Karpas-422 (cell line): ENCODE measurements at regions not wholly inside any gene's neighbourhood (a gene's known extent, or its start where the extent isn't known, plus 50 kb on each side); places are given as distances from the start of the nearest gene placed in this dataset.

Experiments used
- DNase-seq: peaks from one replicate; pipeline ENCODE4 v3.0.0-alpha.2; 2015
- H2AFZ ChIP-seq: fragments of 200-600 bp; sonication (generic); 2 replicates; pipeline ENCODE4 v1.6.1; 2014; ENCODE audit warnings: antibody characterized with exemption, low read length, mixed read lengths
- H3K27ac ChIP-seq: fragments of 200-600 bp; sonication (generic); 2 replicates; pipeline ENCODE4 v1.5.1; 2014; ENCODE audit warnings: mild to moderate bottlenecking, low read length, moderate library complexity
- H3K27me3 ChIP-seq: fragments of 200-600 bp; sonication (generic); 2 replicates; pipeline ENCODE4 v1.6.1; 2014; ENCODE audit warnings: low read length, mixed read lengths
- H3K36me3 ChIP-seq: fragments of 200-600 bp; sonication (generic); 2 replicates; pipeline ENCODE4 v1.6.1; 2014; ENCODE audit warnings: low read length, mixed read lengths; ENCODE audit not compliant: insufficient read depth
- H3K4me1 ChIP-seq: fragments of 200-600 bp; sonication (generic); 2 replicates; pipeline ENCODE4 v1.6.1; 2014; ENCODE audit warnings: mild to moderate bottlenecking, low read length, mixed read lengths
- H3K4me2 ChIP-seq: fragments of 200-600 bp; sonication (generic); 2 replicates; pipeline ENCODE4 v1.6.1; 2014; ENCODE audit warnings: low read length, low read depth, mild to moderate bottlenecking; ENCODE audit not compliant: poor library complexity, severe bottlenecking
- H3K4me3 ChIP-seq: fragments of 200-600 bp; sonication (generic); 2 replicates; pipeline ENCODE4 v1.5.1; 2014; ENCODE audit warnings: mild to moderate bottlenecking, antibody characterized with exemption, low read length, mixed read lengths
- H3K79me2 ChIP-seq: fragments of 200-600 bp; sonication (generic); 2 replicates; pipeline ENCODE4 v1.6.1; 2014; ENCODE audit warnings: mild to moderate bottlenecking, low read length, mixed read lengths
- H3K9ac ChIP-seq: fragments of 200-600 bp; sonication (generic); 2 replicates; pipeline ENCODE4 v1.6.0; 2014; ENCODE audit warnings: low read length
- H3K9me2 ChIP-seq: fragments of 200-600 bp; sonication (generic), shearing (Covaris generic); replicated peaks from 2 replicates; pipeline ENCODE4 v1.6.0; 2014; ENCODE audit warnings: mild to moderate bottlenecking, low read length, moderate library complexity; ENCODE audit not compliant: insufficient read depth
- H3K9me3 ChIP-seq: fragments of 300-700, 200-600 bp; sonication (generic); 2 replicates; pipeline ENCODE4 v1.6.1; 2014; ENCODE audit warnings: low read length, mixed read lengths
- H4K20me1 ChIP-seq: fragments of 200-600 bp; sonication (generic); 2 replicates; pipeline ENCODE4 v1.6.1; 2014; ENCODE audit warnings: mild to moderate bottlenecking, antibody characterized with exemption, low read length, low read depth; ENCODE audit not compliant: insufficient read depth

DNA sequence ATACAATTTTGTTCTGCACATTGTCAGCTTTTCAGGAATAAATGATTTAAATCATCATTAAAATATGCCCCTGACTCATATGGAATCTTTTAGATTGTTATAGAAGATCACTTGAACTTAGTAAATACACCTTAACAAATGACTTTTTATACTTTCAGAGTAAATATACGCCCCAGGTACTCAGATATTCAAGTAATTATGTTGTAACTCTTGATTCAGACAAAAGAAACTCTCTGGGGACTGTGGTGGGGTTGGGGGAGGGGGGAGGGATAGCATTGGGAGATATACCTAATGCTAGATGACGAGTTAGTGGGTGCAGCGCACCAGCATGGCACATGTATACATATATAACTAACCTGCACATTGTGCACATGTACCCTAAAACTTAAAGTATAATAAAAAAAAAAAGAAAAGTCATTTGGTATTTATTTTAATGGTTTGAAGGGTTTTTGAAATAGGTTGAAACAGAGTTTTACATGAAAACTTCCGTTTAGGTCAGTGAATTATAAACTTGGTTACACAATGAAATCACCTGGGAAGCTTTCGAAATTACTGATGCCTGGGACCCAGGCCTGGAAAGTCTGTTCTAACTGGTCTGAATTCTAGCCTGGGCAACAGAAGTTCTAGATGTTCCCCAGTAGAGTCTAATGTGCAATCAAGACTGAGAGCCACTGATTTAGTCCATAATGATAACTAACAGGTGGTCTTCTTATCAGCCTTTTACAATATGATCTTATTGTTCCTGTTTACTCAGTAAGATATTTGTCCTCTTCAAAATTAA is 320.5 kb upstream of the NR5A2 start:
- Histone ChIP-seq H3K4me1 (no peaks in the 10 kb centered on the region), H3K9me3 (no peaks in the 10 kb centered on the region), H3K4me2 (no peak overlapping the region), H3K27ac (no peak overlapping the region), H3K9me2 (no peaks in the 10 kb centered on the region), H3K36me3 (no peaks in the 10 kb centered on the region), H3K27me3 (no peaks in the 10 kb centered on the region), H4K20me1 (no peaks in the 10 kb centered on the region), H3K4me3 (no peak overlapping the region), H2AFZ (no peak overlapping the region), H3K9ac (no peak overlapping the region), H3K79me2 (no peaks in the 10 kb centered on the region)
- DNase-seq = no peak

DNA sequence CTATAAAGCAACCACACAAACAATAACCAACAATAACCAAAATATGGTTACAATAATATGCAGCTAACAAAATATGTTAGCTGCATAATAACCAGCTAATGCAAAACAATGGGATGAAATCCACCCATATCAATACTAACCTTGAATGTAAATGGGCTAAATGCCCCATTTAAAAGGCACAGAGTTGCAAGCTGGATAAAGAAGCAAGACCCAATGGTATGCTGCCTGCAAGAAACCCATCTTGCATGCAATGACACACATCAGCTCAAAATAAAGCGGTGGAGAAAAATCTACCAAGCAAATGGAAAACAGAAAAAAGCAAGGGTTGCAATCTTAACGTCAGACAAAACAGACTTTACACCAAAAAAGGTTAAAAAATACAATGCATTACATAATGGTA is 316.5 kb upstream of the NR5A2 start:
- no peak overlapping the region for H3K27ac ChIP-seq
- H3K36me3 ChIP-seq = no peaks in the 10 kb centered on the region
- no peaks in the 10 kb centered on the region for H3K79me2 ChIP-seq
- H3K27me3 ChIP-seq = no peaks in the 10 kb centered on the region
- no peaks in the 10 kb centered on the region for H3K4me1 ChIP-seq
- no peaks in the 10 kb centered on the region for H4K20me1 ChIP-seq
- H3K4me3 ChIP-seq = no peak overlapping the region
- H3K4me2 ChIP-seq = no peak overlapping the region
- H3K9me2 ChIP-seq = no peaks in the 10 kb centered on the region
- H2AFZ ChIP-seq = no peak overlapping the region
- no peak overlapping the region for H3K9ac ChIP-seq
- DNase-seq = no peak
- no peaks in the 10 kb centered on the region for H3K9me3 ChIP-seq

GRCh38 chr1:199716729-199717128 is 310.8 kb upstream of the NR5A2 start:
- H2AFZ ChIP-seq = no peak overlapping the region
- no peaks in the 10 kb centered on the region for H3K9me2 ChIP-seq
- no peaks in the 10 kb centered on the region for H3K36me3 ChIP-seq
- H3K4me2 ChIP-seq = no peak overlapping the region
- no peak overlapping the region for H3K9ac ChIP-seq
- no peak overlapping the region for H3K27ac ChIP-seq
- no peaks in the 10 kb centered on the region for H3K27me3 ChIP-seq
- H3K4me3 ChIP-seq = no peak overlapping the region
- H3K79me2 ChIP-seq = no peaks in the 10 kb centered on the region
- no peaks in the 10 kb centered on the region for H3K4me1 ChIP-seq
- DNase-seq = no peak
- H4K20me1 ChIP-seq = no peaks in the 10 kb centered on the region
- H3K9me3 ChIP-seq = no peaks in the 10 kb centered on the region

DNA sequence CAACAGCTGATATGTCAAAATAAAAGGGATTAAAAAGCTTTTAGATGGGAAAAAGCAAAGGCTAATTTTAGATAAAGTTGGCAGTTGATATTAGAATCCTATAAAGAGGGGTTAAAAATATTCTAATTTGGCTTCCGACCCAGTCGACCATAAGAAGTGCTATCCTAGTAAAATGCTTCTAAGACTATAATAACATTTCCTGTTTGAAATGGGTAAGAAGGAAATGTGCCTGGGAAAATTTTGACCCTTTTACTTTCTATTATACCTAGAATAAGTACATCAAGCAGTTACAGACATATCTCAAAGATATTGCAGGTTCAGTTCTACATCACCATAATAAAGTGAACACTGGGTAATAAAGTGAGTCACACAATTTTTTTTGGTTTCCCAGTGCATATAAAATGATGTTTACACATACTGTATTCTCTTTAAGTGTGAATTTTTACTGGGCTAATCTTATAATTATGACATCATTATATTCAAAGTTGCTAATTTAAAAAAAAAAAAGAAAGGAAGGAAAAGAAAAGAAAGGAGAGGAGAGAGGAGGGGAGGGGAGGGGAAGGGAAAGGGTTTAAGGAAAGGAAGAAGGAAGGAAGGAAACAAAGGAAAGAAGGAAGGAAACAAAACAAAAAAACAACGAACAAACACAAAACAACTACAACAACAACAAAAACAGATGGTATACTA is 308.2 kb upstream of the NR5A2 start:
- Histone ChIP-seq H3K4me2 (no peak overlapping the region), H3K79me2 (no peaks in the 10 kb centered on the region), H3K9me2 (no peaks in the 10 kb centered on the region), H3K4me1 (no peaks in the 10 kb centered on the region), H2AFZ (no peak overlapping the region), H3K27me3 (no peaks in the 10 kb centered on the region), H3K27ac (no peak overlapping the region), H3K4me3 (no peak overlapping the region), H4K20me1 (no peaks in the 10 kb centered on the region), H3K9me3 (no peaks in the 10 kb centered on the region), H3K36me3 (no peaks in the 10 kb centered on the region), H3K9ac (no peak overlapping the region)
- DNase-seq = no peak

GRCh38 chr1:199720496-199720895 is 307.0 kb upstream of the NR5A2 start:
- Histone ChIP-seq H3K27me3 (no peaks in the 10 kb centered on the region), H3K36me3 (no peaks in the 10 kb centered on the region), H3K4me1 (no peaks in the 10 kb centered on the region), H3K9ac (no peak overlapping the region), H2AFZ (no peak overlapping the region), H3K27ac (no peak overlapping the region), H3K9me2 (no peaks in the 10 kb centered on the region), H3K79me2 (no peaks in the 10 kb centered on the region), H3K9me3 (no peaks in the 10 kb centered on the region), H4K20me1 (no peaks in the 10 kb centered on the region), H3K4me2 (no peak overlapping the region), H3K4me3 (no peak overlapping the region)
- no peak for DNase-seq

DNA sequence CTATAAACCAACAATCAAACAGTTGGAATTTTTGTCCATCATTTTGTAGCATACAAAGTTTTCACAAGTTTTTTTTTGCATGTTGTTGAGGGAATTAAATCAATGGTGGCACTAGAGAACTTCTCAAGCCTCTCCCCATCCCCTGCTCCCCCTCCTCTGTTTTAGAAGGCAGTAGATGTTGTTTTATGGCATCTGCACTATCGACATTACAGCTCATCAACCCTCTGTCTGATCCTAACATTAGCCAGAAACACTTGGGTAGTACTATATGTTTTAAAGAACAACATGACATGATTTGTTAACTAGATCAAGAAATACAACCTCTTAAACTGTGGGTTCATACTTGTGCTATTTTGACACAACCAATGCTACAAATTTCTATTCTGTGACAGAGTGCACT is 306.5 kb upstream of the NR5A2 start:
- no peaks in the 10 kb centered on the region for H3K79me2 ChIP-seq
- no peak for DNase-seq
- H3K4me1 ChIP-seq = no peaks in the 10 kb centered on the region
- H4K20me1 ChIP-seq = no peaks in the 10 kb centered on the region
- H3K4me3 ChIP-seq = no peak overlapping the region
- no peak overlapping the region for H3K27ac ChIP-seq
- H2AFZ ChIP-seq = no peak overlapping the region
- H3K9ac ChIP-seq = no peak overlapping the region
- H3K36me3 ChIP-seq = no peaks in the 10 kb centered on the region
- H3K9me3 ChIP-seq = no peaks in the 10 kb centered on the region
- H3K4me2 ChIP-seq = no peak overlapping the region
- no peaks in the 10 kb centered on the region for H3K27me3 ChIP-seq
- no peaks in the 10 kb centered on the region for H3K9me2 ChIP-seq

GRCh38 chr1:199723250-199723956 is 304.1 kb upstream of the NR5A2 start:
- Histone ChIP-seq H2AFZ (no peak overlapping the region), H3K9me3 (no peaks in the 10 kb centered on the region), H3K4me3 (no peak overlapping the region), H3K4me2 (no peak overlapping the region), H3K9ac (no peak overlapping the region), H3K27ac (no peak overlapping the region), H3K36me3 (no peaks in the 10 kb centered on the region), H4K20me1 (no peaks in the 10 kb centered on the region), H3K27me3 (no peaks in the 10 kb centered on the region), H3K9me2 (no peaks in the 10 kb centered on the region), H3K4me1 (no peaks in the 10 kb centered on the region), H3K79me2 (no peaks in the 10 kb centered on the region)
- DNase-seq = no peak

GRCh38 chr1:199724049-199724448 is 303.5 kb upstream of the NR5A2 start:
- Histone ChIP-seq H3K9me3 (no peaks in the 10 kb centered on the region), H3K79me2 (no peaks in the 10 kb centered on the region), H3K9me2 (no peaks in the 10 kb centered on the region), H2AFZ (no peak overlapping the region), H3K27ac (no peak overlapping the region), H3K4me3 (no peak overlapping the region), H3K9ac (no peak overlapping the region), H3K4me1 (no peaks in the 10 kb centered on the region), H4K20me1 (no peaks in the 10 kb centered on the region), H3K4me2 (no peak overlapping the region), H3K27me3 (no peaks in the 10 kb centered on the region), H3K36me3 (no peaks in the 10 kb centered on the region)
- DNase-seq = no peak
